ENCODE measurements at regions not wholly inside any gene's neighbourhood (a gene's known extent, or its start where the extent isn't known, plus 50 kb on each side); places are given as distances from the start of the nearest gene placed in this dataset.
"Not testable (repeated sequence)": the region's sequence is repeated elsewhere in the genome, so short reads cannot be mapped to it uniquely, and the experiment has no call there.

DNA sequence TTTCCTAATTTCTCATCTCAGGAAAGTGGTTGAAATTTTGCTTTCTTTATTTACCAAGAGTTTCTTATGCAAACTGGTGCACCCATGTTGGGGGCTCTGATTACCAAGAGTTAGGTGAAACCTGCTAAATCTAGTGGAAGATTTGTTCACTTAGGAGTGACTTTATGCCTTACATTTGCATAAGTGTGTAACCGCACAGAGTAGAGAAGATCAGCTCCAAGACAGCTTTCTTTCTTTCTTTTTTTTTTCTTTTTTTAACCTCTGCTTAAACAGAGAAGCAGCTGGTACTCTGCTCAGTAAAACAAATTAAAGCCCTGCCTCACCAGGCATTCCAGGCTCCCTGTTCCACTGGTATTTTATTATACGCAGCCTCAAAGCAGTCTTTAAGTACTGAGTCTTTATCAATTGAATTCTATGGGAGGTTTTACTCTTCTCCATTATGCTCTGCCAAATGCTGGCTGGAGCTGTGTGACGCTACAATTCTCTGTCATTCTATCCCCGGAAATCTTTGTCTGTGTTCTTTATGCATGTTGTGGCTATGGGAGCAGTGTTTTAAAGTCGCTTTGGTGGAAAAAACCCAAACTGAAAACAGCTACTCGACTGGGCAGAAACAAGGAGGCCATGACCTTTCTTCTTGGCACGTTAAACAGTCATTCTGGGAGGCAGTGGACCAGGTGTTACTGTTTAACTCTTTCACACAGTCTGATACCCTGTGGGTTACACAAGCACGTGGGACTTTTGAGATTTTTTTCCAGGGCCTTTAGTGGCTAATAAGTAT, 55.2 kb upstream of the GBE1 start:
- peak; percentile 26 for DNase-seq

DNA sequence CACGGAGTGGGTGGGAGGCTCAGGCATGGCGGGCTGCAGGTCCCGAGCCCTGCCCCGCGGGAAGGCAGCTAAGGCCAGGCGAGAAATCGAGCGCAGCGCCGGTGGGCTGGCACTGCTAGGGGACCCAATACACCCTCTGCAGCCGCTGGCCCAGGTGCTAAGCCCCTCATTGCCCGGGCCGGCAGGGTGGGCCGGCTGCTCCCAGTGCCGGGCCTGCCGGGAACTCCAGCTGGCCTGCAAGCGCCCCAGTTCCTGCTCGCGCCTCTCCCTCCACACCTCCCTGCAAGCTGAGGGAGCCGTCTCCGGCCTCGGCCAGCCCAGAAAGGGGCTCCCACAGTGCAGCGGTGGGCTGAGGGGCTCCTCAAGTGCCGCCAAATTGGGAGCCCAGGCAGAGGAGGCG, 50.7 kb upstream of the GBE1 start:
- DNase-seq, result not testable (repeated sequence)

Data from SHP77 treated with DMSO at 0.1 percent for 48 hours (cell line).